ENCODE measurements at regions not wholly inside any gene's neighbourhood (a gene's known extent, or its start where the extent isn't known, plus 50 kb on each side); places are given as distances from the start of the nearest gene placed in this dataset.

DNA sequence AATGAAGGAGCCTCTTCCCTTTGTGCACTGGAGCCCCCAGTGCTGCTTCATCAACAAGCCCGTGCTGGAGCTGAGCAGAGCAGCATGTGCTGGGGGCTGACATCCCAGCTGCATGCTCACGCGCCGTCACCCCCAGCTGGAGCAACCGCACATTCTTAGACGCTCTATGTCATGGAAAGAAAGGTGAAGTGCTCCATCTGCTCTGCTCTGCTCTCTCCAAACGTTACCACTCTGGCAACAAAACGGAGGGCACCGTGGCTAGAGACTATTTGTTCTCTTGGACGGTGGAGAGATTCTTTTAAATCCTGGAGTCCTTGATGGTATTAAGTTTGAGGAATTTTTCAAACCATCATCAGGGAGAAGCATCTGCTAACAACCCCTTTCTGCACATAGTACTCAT, 208.4 kb downstream of the C12orf75 start:
- POLR2A ChIA-PET = no interaction called here
- no peak overlapping the region for H3K4me3 Mint-ChIP-seq
- no peak overlapping the region for H3K27ac Mint-ChIP-seq
- no peaks in the 10 kb centered on the region for H3K4me1 Mint-ChIP-seq
- H3K27me3 Mint-ChIP-seq = peaks cover 2% of the 10 kb centered on the region
- CTCF ChIA-PET = no interaction called here
- DNase-seq = no peak
- no peaks in the 10 kb centered on the region for H3K36me3 Mint-ChIP-seq (ENCODE audit: low read depth)
- peaks cover 5% of the 10 kb centered on the region for H3K9me3 Mint-ChIP-seq

DNA sequence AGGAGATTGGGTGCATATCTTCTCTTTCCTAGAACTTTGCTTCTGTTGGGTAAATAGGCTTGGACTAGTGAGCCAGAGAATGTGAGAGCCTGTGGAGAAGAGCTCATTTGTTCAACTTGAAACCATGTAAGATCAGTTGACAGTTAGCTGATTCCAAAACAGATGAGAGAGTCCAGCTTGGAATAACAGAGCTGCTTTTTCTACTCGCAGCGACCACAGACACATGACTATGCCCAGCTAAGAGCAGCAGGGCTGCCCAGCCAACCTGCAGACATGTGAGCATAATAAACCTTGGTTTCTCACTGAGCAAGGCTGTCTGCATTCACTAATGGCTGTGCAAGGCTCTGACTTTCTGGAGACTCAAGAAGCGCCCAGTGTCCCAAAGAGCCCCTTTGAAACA, 209.2 kb downstream of the C12orf75 start:
- H3K4me3 Mint-ChIP-seq = no peak overlapping the region
- H3K27ac Mint-ChIP-seq = no peak overlapping the region
- ChIA-PET CTCF (no interaction called here), POLR2A (no interaction called here)
- H3K36me3 Mint-ChIP-seq (ENCODE audit: low read depth) = no peaks in the 10 kb centered on the region
- no peak for DNase-seq
- no peaks in the 10 kb centered on the region for H3K4me1 Mint-ChIP-seq
- peaks cover 2% of the 10 kb centered on the region for H3K9me3 Mint-ChIP-seq
- peaks cover 2% of the 10 kb centered on the region for H3K27me3 Mint-ChIP-seq

DNA sequence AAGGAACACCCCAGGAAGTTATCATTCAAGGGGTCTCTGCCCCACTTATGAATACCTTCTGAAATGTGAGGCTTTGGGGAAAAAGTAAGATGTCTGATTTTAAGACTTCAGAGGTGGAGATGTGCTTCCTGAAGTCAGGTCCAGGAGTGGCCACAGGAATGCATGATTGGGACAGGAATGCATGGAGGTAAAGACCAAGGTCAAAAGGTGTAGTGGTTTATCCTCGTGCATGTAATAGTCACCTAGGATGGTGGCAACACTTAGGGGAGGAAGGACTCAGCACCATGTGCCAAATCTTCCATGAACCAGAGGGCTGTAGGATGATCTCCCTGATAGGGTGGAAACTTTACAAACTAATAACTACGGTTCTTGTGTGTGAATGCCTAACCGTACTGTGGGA, 217.3 kb downstream of the C12orf75 start:
- Mint-ChIP-seq H3K27me3 (no peaks in the 10 kb centered on the region), H3K27ac (no peak overlapping the region), H3K36me3 (ENCODE audit: low read depth) (no peaks in the 10 kb centered on the region), H3K4me3 (no peak overlapping the region), H3K9me3 (no peaks in the 10 kb centered on the region), H3K4me1 (no peaks in the 10 kb centered on the region)
- ChIA-PET POLR2A (no interaction called here), CTCF (no interaction called here)
- no peak for DNase-seq

DNA sequence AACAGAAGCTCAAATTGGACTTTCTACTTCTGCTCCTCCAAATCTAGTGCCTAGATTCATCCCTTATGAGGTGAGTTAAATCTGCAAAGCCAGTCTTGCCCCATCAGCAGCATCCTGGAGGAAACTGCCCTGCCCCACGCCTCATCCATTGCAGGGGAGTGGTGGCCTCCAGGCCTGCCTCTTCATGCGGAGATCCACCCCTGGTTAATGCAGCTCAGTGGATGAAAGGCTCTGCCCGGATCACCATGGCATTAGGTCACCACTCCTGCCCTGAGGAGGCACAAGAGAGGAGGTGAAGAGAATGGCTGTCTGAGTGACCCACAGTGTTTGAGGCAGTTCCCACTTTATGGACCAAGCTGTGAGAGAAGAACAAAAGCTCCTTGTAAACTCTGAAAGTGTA, 218.1 kb downstream of the C12orf75 start:
- no peak for DNase-seq
- Mint-ChIP-seq H3K4me3 (no peak overlapping the region), H3K9me3 (no peaks in the 10 kb centered on the region), H3K4me1 (no peaks in the 10 kb centered on the region), H3K27ac (no peak overlapping the region), H3K27me3 (no peaks in the 10 kb centered on the region), H3K36me3 (ENCODE audit: low read depth) (no peaks in the 10 kb centered on the region)
- ChIA-PET POLR2A (no interaction called here), CTCF (no interaction called here)

DNA sequence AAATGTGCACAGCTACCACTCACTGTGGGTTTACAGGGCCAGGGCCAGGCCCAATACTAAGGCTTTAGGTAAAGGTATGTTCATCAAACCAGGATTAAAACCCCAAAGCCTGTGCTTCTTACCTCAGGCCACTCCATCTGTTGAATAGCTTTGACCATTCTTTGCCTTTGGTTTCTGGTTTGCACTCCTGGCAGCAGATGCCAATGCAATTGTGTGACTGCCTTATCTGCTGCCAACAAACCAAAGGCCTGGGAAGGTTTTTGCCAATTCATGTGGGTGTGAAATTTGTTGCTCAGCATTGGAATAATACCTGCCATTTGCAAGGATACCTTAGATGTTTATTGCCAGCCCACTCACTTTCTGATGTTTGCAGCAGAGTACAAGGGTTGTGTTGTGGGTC, 221.6 kb downstream of the C12orf75 start:
- Mint-ChIP-seq H3K27ac (no peak overlapping the region), H3K36me3 (ENCODE audit: low read depth) (no peaks in the 10 kb centered on the region), H3K4me1 (no peaks in the 10 kb centered on the region), H3K4me3 (no peak overlapping the region), H3K27me3 (no peaks in the 10 kb centered on the region), H3K9me3 (no peaks in the 10 kb centered on the region)
- DNase-seq = no peak
- ChIA-PET POLR2A (no interaction called here), CTCF (no interaction called here)

DNA sequence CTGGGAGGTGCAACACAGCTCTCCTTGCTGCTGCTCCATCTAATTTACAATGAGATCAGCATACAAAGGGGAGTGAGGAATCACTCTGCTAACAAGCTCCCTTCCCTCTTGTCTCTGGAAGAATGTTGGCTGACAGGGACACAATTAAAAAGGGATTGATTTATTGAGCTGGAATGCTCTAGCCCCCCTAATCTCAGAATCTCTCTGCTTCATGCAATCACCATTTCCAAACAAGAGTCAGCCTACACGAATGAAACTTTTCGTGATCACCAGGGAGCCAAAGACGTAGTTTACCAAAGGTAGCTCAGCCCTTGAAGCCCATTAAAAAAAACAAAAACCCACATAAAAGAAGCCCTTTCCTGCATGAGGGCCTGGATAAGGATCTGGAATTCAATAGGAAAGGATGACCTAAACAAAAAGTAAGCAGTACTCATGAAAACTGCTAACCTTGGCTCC, 223.8 kb downstream of the C12orf75 start:
- POLR2A ChIA-PET = no interaction called here
- CTCF ChIA-PET = no interaction called here
- DNase-seq = no peak
- Mint-ChIP-seq H3K9me3 (no peaks in the 10 kb centered on the region), H3K27me3 (no peaks in the 10 kb centered on the region), H3K4me3 (no peak overlapping the region), H3K27ac (no peak overlapping the region), H3K4me1 (no peaks in the 10 kb centered on the region), H3K36me3 (ENCODE audit: low read depth) (no peaks in the 10 kb centered on the region)

DNA sequence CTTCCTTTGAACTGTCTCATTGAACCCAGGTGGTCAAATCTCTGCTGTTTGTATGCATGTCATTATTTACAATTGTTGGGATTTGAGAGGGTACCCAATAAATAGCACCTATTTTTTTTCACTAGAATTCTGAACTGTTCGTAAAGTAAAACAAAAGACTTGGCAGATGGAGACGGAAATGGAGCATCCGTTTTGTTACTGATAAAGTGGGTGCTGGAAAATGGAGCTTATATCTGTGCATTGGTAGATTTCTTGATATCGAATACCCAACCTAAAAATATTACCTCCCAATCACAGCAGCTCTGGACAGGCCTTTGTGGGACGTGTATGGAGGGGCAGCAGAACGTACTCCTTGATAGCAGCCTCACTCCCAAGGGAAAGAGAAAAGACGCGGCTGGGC, 224.4 kb downstream of the C12orf75 start:
- ChIA-PET POLR2A (no interaction called here), CTCF (no interaction called here)
- Mint-ChIP-seq H3K9me3 (no peaks in the 10 kb centered on the region), H3K36me3 (ENCODE audit: low read depth) (no peaks in the 10 kb centered on the region), H3K27ac (no peak overlapping the region), H3K27me3 (no peaks in the 10 kb centered on the region), H3K4me3 (no peak overlapping the region), H3K4me1 (no peaks in the 10 kb centered on the region)
- DNase-seq = no peak

DNA sequence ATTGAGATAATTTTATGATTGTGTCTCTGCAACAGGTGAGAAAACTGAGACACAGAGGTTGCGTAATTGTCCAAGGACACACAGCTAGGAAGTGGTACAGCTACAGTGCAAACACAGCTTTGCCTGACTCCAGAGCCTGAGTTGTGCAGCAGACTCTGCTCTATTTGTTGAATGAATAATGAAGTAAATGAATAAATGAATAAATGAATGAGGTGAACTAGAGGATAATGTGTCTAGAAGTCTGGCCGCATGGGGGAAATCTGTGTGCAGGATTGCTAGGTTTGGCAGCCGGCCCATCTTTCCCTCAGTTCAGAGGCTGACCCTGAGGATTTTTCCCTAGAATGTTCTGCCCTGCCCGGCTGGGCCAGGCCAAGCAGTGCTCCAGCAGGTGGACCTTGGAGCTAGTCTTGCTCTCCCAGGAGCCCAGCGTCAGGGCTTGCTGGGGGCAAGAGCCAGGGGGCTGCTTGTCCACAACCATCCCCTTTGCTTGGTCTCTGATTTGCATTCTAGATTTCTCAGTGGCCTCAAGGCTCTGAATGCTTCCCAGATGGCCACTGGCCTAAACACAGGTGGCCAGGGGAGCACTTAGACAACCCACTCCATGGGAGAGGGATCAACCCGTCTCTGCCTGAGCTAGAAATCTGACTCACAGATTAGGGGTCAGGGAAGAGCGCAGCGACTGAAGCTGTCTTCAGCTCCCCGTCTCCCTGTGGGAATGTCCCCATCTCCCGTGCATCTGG, 225.2 kb downstream of the C12orf75 start:
- ChIA-PET CTCF (no interaction called here), POLR2A (no interaction called here)
- no peaks in the 10 kb centered on the region for H3K36me3 Mint-ChIP-seq (ENCODE audit: low read depth)
- H3K27me3 Mint-ChIP-seq = no peaks in the 10 kb centered on the region
- DNase-seq = no peak
- no peak overlapping the region for H3K4me3 Mint-ChIP-seq
- no peaks in the 10 kb centered on the region for H3K9me3 Mint-ChIP-seq
- no peaks in the 10 kb centered on the region for H3K4me1 Mint-ChIP-seq
- H3K27ac Mint-ChIP-seq = no peak overlapping the region

DNA sequence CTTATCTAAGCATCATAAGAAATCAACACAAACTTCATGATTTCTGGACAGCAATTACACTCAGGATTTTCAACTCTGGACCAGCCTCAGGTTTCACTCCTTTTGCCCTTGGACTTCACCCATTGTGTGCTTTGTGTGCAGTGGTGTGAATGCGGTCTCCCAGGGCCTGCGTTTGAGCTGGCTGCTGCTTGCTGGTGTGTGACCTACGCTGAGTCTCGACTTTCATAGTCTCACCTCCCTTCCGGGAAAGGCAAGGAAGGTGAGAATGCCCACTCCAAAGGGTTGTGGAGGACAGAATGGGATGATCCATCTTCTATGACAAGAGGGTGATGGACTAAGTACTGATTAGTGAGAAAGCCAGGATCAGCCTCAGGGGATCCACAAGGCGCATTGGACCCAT, 228.8 kb downstream of the C12orf75 start:
- no peak for DNase-seq
- Mint-ChIP-seq H3K4me1 (no peaks in the 10 kb centered on the region), H3K4me3 (no peak overlapping the region), H3K9me3 (no peaks in the 10 kb centered on the region), H3K27me3 (no peaks in the 10 kb centered on the region), H3K27ac (no peak overlapping the region), H3K36me3 (ENCODE audit: low read depth) (no peaks in the 10 kb centered on the region)
- ChIA-PET CTCF (no interaction called here), POLR2A (no interaction called here)

DNA sequence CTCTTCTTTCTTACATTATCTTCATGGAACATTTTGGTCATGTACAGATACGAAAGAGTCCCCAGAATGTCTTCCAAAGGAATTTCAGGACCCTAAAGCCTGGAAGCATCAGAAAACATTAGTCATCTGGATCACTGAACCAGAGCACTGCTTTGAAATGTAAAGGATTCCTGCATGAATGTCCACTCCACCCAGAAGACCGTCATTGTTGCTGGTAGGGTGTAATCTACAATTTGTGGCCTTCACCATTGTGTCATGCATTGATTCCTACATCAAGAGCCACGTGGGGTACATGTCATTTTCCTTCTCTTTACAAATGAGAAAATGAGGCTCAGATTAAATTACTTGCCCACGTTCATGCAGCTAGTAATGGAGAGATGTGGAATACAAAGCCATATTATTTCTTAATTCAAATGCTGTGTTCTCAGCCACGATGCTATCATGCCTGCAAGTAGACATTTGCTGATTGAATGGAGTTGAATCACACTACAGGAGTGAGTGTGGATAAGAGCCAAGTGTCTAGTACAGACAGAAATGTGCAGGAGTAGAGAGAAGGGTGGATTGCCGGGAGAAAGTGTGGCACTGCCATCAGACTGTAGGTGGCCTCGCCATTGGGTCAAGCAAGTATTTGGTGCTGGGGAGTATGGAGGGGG, 231.2 kb downstream of the C12orf75 start:
- no peak for DNase-seq
- POLR2A ChIA-PET = no interaction called here
- H3K4me3 Mint-ChIP-seq = no peak overlapping the region
- CTCF ChIA-PET = no interaction called here
- H3K9me3 Mint-ChIP-seq = no peaks in the 10 kb centered on the region
- no peaks in the 10 kb centered on the region for H3K4me1 Mint-ChIP-seq
- H3K27ac Mint-ChIP-seq = no peak overlapping the region
- no peaks in the 10 kb centered on the region for H3K36me3 Mint-ChIP-seq (ENCODE audit: low read depth)
- peaks cover 4% of the 10 kb centered on the region for H3K27me3 Mint-ChIP-seq

DNA sequence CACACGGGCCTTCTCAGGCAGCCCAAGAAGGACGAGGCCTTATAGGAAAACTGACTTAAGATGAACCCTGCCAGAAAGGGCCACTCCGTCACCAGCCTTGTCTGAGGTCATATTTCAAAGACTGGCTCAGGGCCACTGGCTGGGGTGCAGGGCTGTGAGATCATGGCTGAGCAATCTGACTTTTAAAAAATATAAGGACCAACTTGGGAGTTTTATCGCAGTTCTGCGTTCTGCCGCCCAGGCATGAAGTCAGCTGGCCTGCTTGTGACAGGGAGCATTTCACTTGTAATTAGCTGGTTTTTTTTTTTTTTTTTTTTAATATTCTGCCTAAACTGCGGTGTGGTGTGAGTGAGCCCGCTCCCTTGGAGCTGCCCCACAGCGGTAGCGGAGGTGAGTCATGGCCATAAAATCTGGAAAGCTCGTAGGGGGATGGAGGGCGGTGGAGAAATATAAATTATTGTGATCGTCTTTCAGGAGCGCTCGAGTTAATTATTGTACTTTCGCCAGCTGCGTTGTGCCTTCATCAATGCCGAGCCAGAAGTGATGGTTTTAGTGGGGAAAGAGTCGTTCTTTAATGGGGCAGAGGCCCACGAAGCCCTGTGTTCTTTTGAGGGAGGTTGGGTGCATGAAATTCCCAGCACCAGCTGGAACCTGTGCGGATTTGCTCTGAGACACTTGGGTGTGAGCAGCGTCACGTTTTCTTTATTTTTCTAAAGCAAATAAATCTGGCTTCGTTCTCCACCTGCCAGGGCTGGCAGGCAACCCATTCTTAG, 231.9 kb downstream of the C12orf75 start:
- H3K9me3 Mint-ChIP-seq = no peaks in the 10 kb centered on the region
- no peaks in the 10 kb centered on the region for H3K36me3 Mint-ChIP-seq (ENCODE audit: low read depth)
- CTCF ChIA-PET = no interaction called here
- no peak overlapping the region for H3K4me3 Mint-ChIP-seq
- DNase-seq = no peak
- POLR2A ChIA-PET = no interaction called here
- H3K4me1 Mint-ChIP-seq = no peaks in the 10 kb centered on the region
- H3K27ac Mint-ChIP-seq = no peak overlapping the region
- peaks cover 4% of the 10 kb centered on the region for H3K27me3 Mint-ChIP-seq

DNA sequence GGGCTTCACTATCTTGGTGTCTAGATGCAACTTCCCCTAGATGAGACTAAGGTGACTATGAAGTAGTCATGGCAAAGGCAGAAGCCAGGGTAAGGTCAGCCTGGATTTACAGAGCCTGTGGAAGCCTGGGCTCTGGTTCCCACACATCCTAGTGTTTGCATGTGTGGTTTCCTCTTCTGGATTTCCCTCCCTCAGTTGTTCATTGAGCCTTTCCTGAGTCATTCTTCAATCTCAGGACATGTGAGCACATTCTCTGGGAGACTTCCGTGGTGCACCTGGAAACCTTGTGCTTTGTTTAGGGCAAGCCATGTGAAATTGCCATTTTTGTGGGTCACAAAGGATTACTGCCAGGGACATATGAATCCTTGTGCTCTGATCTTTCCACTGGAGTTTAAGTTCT, 236.6 kb downstream of the C12orf75 start:
- H3K4me3 Mint-ChIP-seq = no peak overlapping the region
- H3K27ac Mint-ChIP-seq = no peak overlapping the region
- ChIA-PET CTCF (no interaction called here), POLR2A (no interaction called here)
- H3K27me3 Mint-ChIP-seq = peaks cover 4% of the 10 kb centered on the region
- H3K4me1 Mint-ChIP-seq = peaks cover 5% of the 10 kb centered on the region
- H3K36me3 Mint-ChIP-seq (ENCODE audit: low read depth) = no peaks in the 10 kb centered on the region
- H3K9me3 Mint-ChIP-seq = no peaks in the 10 kb centered on the region
- no peak for DNase-seq

DNA sequence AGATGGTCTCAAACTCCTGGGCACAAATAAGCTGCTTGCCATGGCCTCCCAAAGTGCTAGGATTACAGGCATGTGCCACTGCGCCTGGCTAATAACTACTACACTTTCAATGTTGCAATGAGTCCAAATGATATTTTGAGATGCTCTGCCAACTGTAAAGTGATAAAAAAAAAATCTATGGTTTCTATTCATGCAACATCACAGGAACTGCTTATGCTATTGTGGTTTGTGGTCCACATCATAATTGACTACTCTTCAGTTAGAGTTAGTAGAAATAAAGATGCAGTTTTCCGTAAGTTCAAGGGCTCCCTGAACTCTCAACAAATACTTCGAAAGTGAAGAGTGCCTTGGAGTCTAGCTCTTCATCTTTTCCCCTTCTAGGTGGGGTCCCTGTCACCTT, 239.4 kb downstream of the C12orf75 start:
- Mint-ChIP-seq H3K27me3 (peaks cover 6% of the 10 kb centered on the region), H3K36me3 (ENCODE audit: low read depth) (no peaks in the 10 kb centered on the region), H3K4me3 (no peak overlapping the region), H3K4me1 (peaks cover 5% of the 10 kb centered on the region), H3K27ac (no peak overlapping the region), H3K9me3 (no peaks in the 10 kb centered on the region)
- no peak for DNase-seq
- ChIA-PET POLR2A (no interaction called here), CTCF (no interaction called here)

DNA sequence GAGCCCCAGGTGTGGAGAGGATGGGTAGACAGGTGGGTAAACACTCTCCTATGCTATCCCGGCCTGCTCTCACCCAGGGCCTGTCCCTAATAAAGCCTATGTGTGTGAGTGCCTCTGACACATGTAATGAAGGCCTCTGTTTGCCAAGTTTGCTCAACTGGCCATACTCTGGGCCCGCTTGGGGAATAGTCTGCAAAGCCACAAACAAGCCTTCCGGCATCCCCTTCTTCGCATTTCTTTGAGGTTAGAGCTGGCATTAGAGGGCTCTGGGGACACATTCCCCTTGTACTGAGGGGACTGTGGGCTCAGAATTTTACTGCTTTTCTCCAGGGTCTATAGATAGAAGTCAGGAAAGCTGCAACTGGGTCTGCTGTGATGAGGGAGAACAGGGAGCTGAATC, 240.5 kb downstream of the C12orf75 start:
- H3K4me3 Mint-ChIP-seq = no peak overlapping the region
- H3K27ac Mint-ChIP-seq = no peak overlapping the region
- H3K9me3 Mint-ChIP-seq = no peaks in the 10 kb centered on the region
- ChIA-PET CTCF (no interaction called here), POLR2A (no interaction called here)
- no peaks in the 10 kb centered on the region for H3K36me3 Mint-ChIP-seq (ENCODE audit: low read depth)
- DNase-seq = no peak
- peaks cover 5% of the 10 kb centered on the region for H3K27me3 Mint-ChIP-seq
- H3K4me1 Mint-ChIP-seq = peaks cover 5% of the 10 kb centered on the region
